ENCODE measurements at regions not wholly inside any gene's neighbourhood (a gene's known extent, or its start where the extent isn't known, plus 50 kb on each side); places are given as distances from the start of the nearest gene placed in this dataset.

GRCh38 chr2:223500709-223501108, 101.5 kb downstream of the SCG2 start:
- Histone ChIP-seq H3K27me3 (no peaks in the 10 kb centered on the region), H3K9me3 (no peaks in the 10 kb centered on the region), H3K36me3 (no peaks in the 10 kb centered on the region), H3K4me3 (no peak overlapping the region), H3K4me1 (no peaks in the 10 kb centered on the region), H3K27ac (no peak overlapping the region)
- FAIRE-seq (no peak), ATAC-seq (peak in 1 of 4 donors; percentile 51), DNase-seq (no peak)
- WGBS, 2 donors = 78 to 90% methylated on average over 6 of the region's 6 CpGs
- TF ChIP-seq, protein P1, sequence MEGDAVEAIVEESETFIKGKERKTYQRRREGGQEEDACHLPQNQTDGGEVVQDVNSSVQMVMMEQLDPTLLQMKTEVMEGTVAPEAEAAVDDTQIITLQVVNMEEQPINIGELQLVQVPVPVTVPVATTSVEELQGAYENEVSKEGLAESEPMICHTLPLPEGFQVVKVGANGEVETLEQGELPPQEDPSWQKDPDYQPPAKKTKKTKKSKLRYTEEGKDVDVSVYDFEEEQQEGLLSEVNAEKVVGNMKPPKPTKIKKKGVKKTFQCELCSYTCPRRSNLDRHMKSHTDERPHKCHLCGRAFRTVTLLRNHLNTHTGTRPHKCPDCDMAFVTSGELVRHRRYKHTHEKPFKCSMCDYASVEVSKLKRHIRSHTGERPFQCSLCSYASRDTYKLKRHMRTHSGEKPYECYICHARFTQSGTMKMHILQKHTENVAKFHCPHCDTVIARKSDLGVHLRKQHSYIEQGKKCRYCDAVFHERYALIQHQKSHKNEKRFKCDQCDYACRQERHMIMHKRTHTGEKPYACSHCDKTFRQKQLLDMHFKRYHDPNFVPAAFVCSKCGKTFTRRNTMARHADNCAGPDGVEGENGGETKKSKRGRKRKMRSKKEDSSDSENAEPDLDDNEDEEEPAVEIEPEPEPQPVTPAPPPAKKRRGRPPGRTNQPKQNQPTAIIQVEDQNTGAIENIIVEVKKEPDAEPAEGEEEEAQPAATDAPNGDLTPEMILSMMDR (IDR thresholded peaks at IDR 0.05) = no peak
- intact Hi-C loops (cut with DNase I) = no loop called here

DNA sequence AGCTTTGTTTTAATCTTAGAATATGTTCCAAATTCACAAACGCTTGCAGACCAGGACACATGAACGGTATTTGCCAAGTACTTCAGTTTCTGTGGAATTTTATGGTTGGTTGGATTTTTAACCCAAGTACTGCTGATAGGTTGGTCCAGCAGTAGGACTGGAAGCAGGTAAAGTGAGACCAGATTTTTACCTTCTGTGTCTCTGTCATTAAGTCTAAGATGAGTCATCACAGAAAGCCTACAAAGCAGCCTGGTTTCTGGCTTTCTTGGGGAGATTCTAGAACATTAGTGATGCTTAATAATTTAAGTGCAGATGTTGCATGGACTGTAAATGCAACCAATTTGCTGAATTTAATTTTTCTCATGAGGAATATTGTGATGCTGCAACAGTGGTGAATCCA, 100.5 kb downstream of the SCG2 start:
- 41% methylated on average over 2 of the region's 2 CpGs for WGBS, 2 donors
- intact Hi-C loops (cut with DNase I) = no loop called here
- ATAC-seq = peak in 1 of 4 donors; percentile 44
- Histone ChIP-seq H3K9me3 (no peaks in the 10 kb centered on the region), H3K36me3 (no peaks in the 10 kb centered on the region), H3K4me3 (no peak overlapping the region), H3K4me1 (no peaks in the 10 kb centered on the region), H3K27ac (no peak overlapping the region), H3K27me3 (no peaks in the 10 kb centered on the region)
- TF ChIP-seq, protein P1 (IDR thresholded peaks at IDR 0.05) = no peak
- DNase-seq = no peak
- no peak for FAIRE-seq

GRCh38 chr2:223503746-223504145, 98.4 kb downstream of the SCG2 start:
- TF ChIP-seq, protein P1 (IDR thresholded peaks at IDR 0.05) = no peak
- no peak for ATAC-seq
- intact Hi-C loops (cut with DNase I) = no loop called here
- Histone ChIP-seq H3K4me1 (no peaks in the 10 kb centered on the region), H3K9me3 (no peaks in the 10 kb centered on the region), H3K27me3 (no peaks in the 10 kb centered on the region), H3K27ac (no peak overlapping the region), H3K36me3 (no peaks in the 10 kb centered on the region), H3K4me3 (no peak overlapping the region)
- no peak for DNase-seq
- FAIRE-seq = no peak
- WGBS, 2 donors = 43 to 59% methylated on average over 3 of the region's 3 CpGs

DNA sequence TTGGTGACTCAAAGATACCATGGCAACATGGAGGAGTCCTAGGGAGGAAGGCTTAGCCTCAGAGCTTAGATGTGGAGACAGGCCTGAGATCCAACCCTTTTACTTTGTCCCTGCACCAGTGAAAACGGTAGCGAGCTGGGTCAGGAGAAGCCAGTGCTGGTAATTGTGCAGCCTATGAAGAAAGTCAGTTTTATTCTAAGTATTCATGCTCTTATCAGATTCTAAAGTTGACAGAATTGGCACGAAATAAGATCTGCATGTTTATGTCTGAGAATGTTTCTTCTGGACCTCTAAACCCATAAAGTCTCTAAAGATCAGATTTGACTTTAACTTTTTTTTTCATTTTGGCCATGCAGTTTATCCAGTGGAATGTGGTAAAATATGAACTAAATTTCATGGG, 93.8 kb downstream of the SCG2 start:
- ATAC-seq = no peak
- Histone ChIP-seq H3K27me3 (no peaks in the 10 kb centered on the region), H3K4me1 (no peaks in the 10 kb centered on the region), H3K9me3 (no peaks in the 10 kb centered on the region), H3K36me3 (no peaks in the 10 kb centered on the region), H3K4me3 (no peak overlapping the region), H3K27ac (no peak overlapping the region)
- TF ChIP-seq, protein P1 (IDR thresholded peaks at IDR 0.05) = no peak
- intact Hi-C loops (cut with DNase I) = no loop called here
- FAIRE-seq = no peak
- no peak for DNase-seq
- WGBS, 2 donors = 63% methylated on average over 3 of the region's 3 CpGs

- no peaks in the 10 kb centered on the region for H3K4me1 ChIP-seq
- DNase-seq = no peak
These were observed 91.4 kb downstream of the SCG2 start for GRCh38 chr2:223510713-223511112.

More at GRCh38 chr2:223510713-223511112, 91.4 kb downstream of the SCG2 start:
- no peaks in the 10 kb centered on the region for H3K9me3 ChIP-seq
- H3K27ac ChIP-seq = no peak overlapping the region
- ATAC-seq (no peak), FAIRE-seq (no peak)
- no peaks in the 10 kb centered on the region for H3K36me3 ChIP-seq
- 43 to 50% methylated on average over 3 to 4 of the region's 4 CpGs for WGBS, 2 donors
- TF ChIP-seq, protein P1 (IDR thresholded peaks at IDR 0.05) = no peak
- intact Hi-C loops (cut with DNase I) = no loop called here
- H3K4me3 ChIP-seq = no peak overlapping the region
- no peaks in the 10 kb centered on the region for H3K27me3 ChIP-seq
